Ascending aorta (tissue), 2 donors: ENCODE measurements at regions not wholly inside any gene's neighbourhood (a gene's known extent, or its start where the extent isn't known, plus 50 kb on each side); places are given as distances from the start of the nearest gene placed in this dataset.

Experiments
- DNase-seq, 2 donors: peaks; one replicate each; pipeline ENCODE4 v3.0.0-alpha.2; 2019; ENCODE audit warnings: low spot score in 2 of 2
- H3K27ac ChIP-seq, 2 donors: fragments of 200-600 bp; sonication (generic); one replicate each; pipeline ENCODE4 v1.5.1; 2016 to 2017; ENCODE audit warnings: mild to moderate bottlenecking in 1 of 2
- H3K27me3 ChIP-seq: fragments of 200-600 bp; sonication (generic); one replicate; pipeline ENCODE4 v1.5.1; 2017
- H3K36me3 ChIP-seq, 2 donors: fragments of 200-600 bp; sonication (generic); one replicate each; pipeline ENCODE4 v1.5.1; 2016
- H3K4me1 ChIP-seq, 2 donors: fragments of 200-600 bp; sonication (generic); one replicate each; pipeline ENCODE4 v1.5.1; 2016 to 2017; ENCODE audit warnings: mild to moderate bottlenecking in 1 of 2
- H3K4me3 ChIP-seq, 2 donors: fragments of 200-600 bp; sonication (generic); one replicate each; pipeline ENCODE4 v1.5.1; 2016 to 2017; ENCODE audit warnings: mild to moderate bottlenecking in 1 of 2
- H3K9me3 ChIP-seq, 2 donors: fragments of 200-600 bp; sonication (generic); one replicate each; pipeline ENCODE4 v1.5.1; 2016
- CTCF ChIP-seq, 3 experiments: fragments of 200-600 bp in 2 of 3; fragments of 450-650 bp in 1 of 3; sonication (generic) in 2 of 3; IDR thresholded peaks; one replicate each; pipeline ENCODE4 v1.5.1; 2016 to 2019; ENCODE audit warnings: antibody characterized with exemption in 3 of 3, mild to moderate bottlenecking in 1 of 3, moderate library complexity in 1 of 3
- intact Hi-C: fragments of 100-400 bp; cut with DNase I; formaldehyde crosslinking; loops from one replicate; pipeline ENCODE4 v1.15.1; 2023

- intact Hi-C loops: no loop called here
- Histone ChIP-seq H3K9me3 (no peaks in the 10 kb centered on the region), H3K27ac (no peak overlapping the region), H3K27me3 (no peaks in the 10 kb centered on the region), H3K36me3 (no peaks in the 10 kb centered on the region), H3K4me3 (no peak overlapping the region), H3K4me1 (no peaks in the 10 kb centered on the region)
- no peak for TF ChIP-seq CTCF (IDR thresholded peaks at IDR 0.05)
- DNase-seq: no peak
Observed at GRCh38 chr18:71018816-71019215, 730.0 kb downstream of the SOCS6 start.

GRCh38 chr18:71012789-71013188 is 723.9 kb downstream of the SOCS6 start:
- Histone ChIP-seq H3K4me3 (no peak overlapping the region), H3K27ac (no peak overlapping the region), H3K36me3 (no peaks in the 10 kb centered on the region), H3K27me3 (no peaks in the 10 kb centered on the region), H3K9me3 (no peaks in the 10 kb centered on the region), H3K4me1 (no peaks in the 10 kb centered on the region)
- intact Hi-C loops: no loop called here
- no peak for DNase-seq
- TF ChIP-seq CTCF (IDR thresholded peaks at IDR 0.05): no peak

- intact Hi-C loops: no loop called here
- Histone ChIP-seq H3K27me3 (no peaks in the 10 kb centered on the region), H3K4me1 (no peaks in the 10 kb centered on the region), H3K4me3 (no peak overlapping the region), H3K27ac (no peak overlapping the region), H3K36me3 (no peaks in the 10 kb centered on the region), H3K9me3 (no peaks in the 10 kb centered on the region)
- TF ChIP-seq CTCF (IDR thresholded peaks at IDR 0.05): no peak
- no peak for DNase-seq
Observed at GRCh38 chr18:71011389-71011788, 722.5 kb downstream of the SOCS6 start.

GRCh38 chr18:71008257-71008656 is 719.4 kb downstream of the SOCS6 start:
- no peak for DNase-seq
- Histone ChIP-seq H3K4me3 (no peak overlapping the region), H3K4me1 (no peaks in the 10 kb centered on the region), H3K27me3 (no peaks in the 10 kb centered on the region), H3K9me3 (no peaks in the 10 kb centered on the region), H3K36me3 (no peaks in the 10 kb centered on the region), H3K27ac (no peak overlapping the region)
- TF ChIP-seq CTCF (IDR thresholded peaks at IDR 0.05): no peak
- intact Hi-C loops: no loop called here

- Histone ChIP-seq H3K4me3 (no peak overlapping the region), H3K36me3 (no peaks in the 10 kb centered on the region), H3K4me1 (no peaks in the 10 kb centered on the region), H3K27ac (no peak overlapping the region), H3K27me3 (no peaks in the 10 kb centered on the region), H3K9me3 (no peaks in the 10 kb centered on the region)
- no peak for TF ChIP-seq CTCF (IDR thresholded peaks at IDR 0.05)
- no peak for DNase-seq
- intact Hi-C loops: no loop called here
Observed at GRCh38 chr18:71001597-71001996, 712.8 kb downstream of the SOCS6 start.

- no peak for DNase-seq
- H3K9me3 ChIP-seq: no peaks in the 10 kb centered on the region
- H3K27ac ChIP-seq: no peak overlapping the region
- no peaks in the 10 kb centered on the region for H3K27me3 ChIP-seq
- H3K36me3 ChIP-seq: no peaks in the 10 kb centered on the region
- H3K4me3 ChIP-seq: no peak overlapping the region
- no peak for TF ChIP-seq CTCF (IDR thresholded peaks at IDR 0.05)
- intact Hi-C loops: no loop called here
- no peaks in the 10 kb centered on the region for H3K4me1 ChIP-seq
Observed at GRCh38 chr18:70998490-70998889, 709.6 kb downstream of the SOCS6 start.
